HepG2 (cell line): ENCODE measurements at regions not wholly inside any gene's neighbourhood (a gene's known extent, or its start where the extent isn't known, plus 50 kb on each side); places are given as distances from the start of the nearest gene placed in this dataset.

Source experiments
- ATAC-seq: fragments of 200-7000 bp; cut with Tn5 transposase; 3 replicates; pipeline ENCODE4 v1.9.1; 2020; ENCODE audit warnings: mild to moderate bottlenecking, moderate library complexity
- BruUV-seq: library from RNA; stranded (reverse); fragments of 400-500 nt; replicated peaks from 2 replicates; lab custom pipeline; 2021; lab: Mats Ljungman, UMichigan
- CTCF ChIA-PET: fragments of 300-600 bp; formaldehyde crosslinking; extraction: SDS; loops from one replicate; lab custom pipeline; 2021; ENCODE audit warnings: low total read pairs, inconsistent platforms, low intra/inter-chr PET ratio; lab: Yijun Ruan, JAX
- POLR2A ChIA-PET: fragments of 350-600 bp; sonication (Branson Sonifier 250); formaldehyde crosslinking; loops from one replicate; lab custom pipeline; 2020; ENCODE audit warnings: antibody characterized with exemption, inconsistent platforms; lab: Yijun Ruan, JAX
- DNase-seq: peaks from one replicate; pipeline ENCODE4 v3.0.0-alpha.2; 2015; ENCODE audit warnings: low spot score
- FAIRE-seq: peaks from 3 replicates; lab custom pipeline; 2011; peaks lifted over from hg19 to GRCh38; lab: Jason Lieb, UNC
- H2AFZ ChIP-seq: one replicate; pipeline ENCODE4 v1.6.1; 2011; ENCODE audit warnings: low read length, inconsistent platforms
- H3K27ac ChIP-seq: fragments of 300-600 bp; 3 replicates; pipeline ENCODE4 v1.8.0; 2011; ENCODE audit warnings: mixed run types, mild to moderate bottlenecking, mixed read lengths, low read length, inconsistent platforms; ENCODE audit not compliant: insufficient read depth; ENCODE audit errors: extremely low read length
- H3K27me3 ChIP-seq, 2 experiments: fragments of 200-600 bp in 1 of 2; 2 replicates in 1 of 2; 3 replicates in 1 of 2; pipeline versions ENCODE4 v1.6.0 to v1.8.0; 2011; ENCODE audit warnings: low read length in 2 of 2, mild to moderate bottlenecking in 2 of 2, moderate library complexity in 2 of 2, inconsistent platforms in 1 of 2; ENCODE audit not compliant: insufficient read depth in 2 of 2, control insufficient read depth in 1 of 2
- H3K36me3 ChIP-seq, 2 experiments: fragments of 200-600 bp in 1 of 2; replicated peaks in 1 of 2; 2 replicates in 1 of 2; 3 replicates in 1 of 2; pipeline versions ENCODE4 v1.5.1 to v1.8.0; 2011; ENCODE audit warnings: low read length in 2 of 2, inconsistent platforms in 1 of 2; ENCODE audit not compliant: insufficient read depth in 2 of 2, control insufficient read depth in 1 of 2
- H3K4me1 ChIP-seq: 2 replicates; pipeline ENCODE4 v1.5.1; 2012; ENCODE audit warnings: low read length, inconsistent platforms; ENCODE audit not compliant: insufficient read depth
- H3K4me2 ChIP-seq: 2 replicates; pipeline ENCODE4 v1.6.0; 2011; ENCODE audit warnings: low read depth, low read length, inconsistent platforms
- H3K4me3 ChIP-seq, 3 experiments: fragments of 200-600 bp in 1 of 3; sonication (generic), shearing (Covaris generic) in 1 of 3; replicated peaks in 1 of 3; 2 replicates each; pipeline ENCODE4 v1.5.1; 2011 to 2016; ENCODE audit warnings: low read length in 3 of 3, inconsistent platforms in 2 of 3, low read depth in 2 of 3, mild to moderate bottlenecking in 2 of 3, control low read depth in 1 of 3, mixed read lengths in 1 of 3; ENCODE audit not compliant: insufficient read depth in 1 of 3
- H3K79me2 ChIP-seq: one replicate; pipeline ENCODE4 v1.6.1; 2011; ENCODE audit warnings: low read length, inconsistent platforms; ENCODE audit not compliant: insufficient read depth
- H3K9ac ChIP-seq: 2 replicates; pipeline ENCODE4 v1.6.0; 2011; ENCODE audit warnings: mild to moderate bottlenecking, low read depth, low read length, inconsistent platforms; ENCODE audit not compliant: insufficient read depth
- H3K9me3 ChIP-seq: 2 replicates; pipeline ENCODE4 v1.5.1; 2012; ENCODE audit warnings: mild to moderate bottlenecking, low read length
- H4K20me1 ChIP-seq: 2 replicates; pipeline ENCODE4 v1.6.0; 2011; ENCODE audit warnings: inconsistent platforms, mild to moderate bottlenecking, low read length, moderate library complexity; ENCODE audit not compliant: insufficient read depth
- IKZF1 ChIP-seq: fragments of 450-650 bp; IDR thresholded peaks from 2 replicates; pipeline ENCODE4 v1.7.1; 2016
- NR2F2 ChIP-seq: IDR thresholded peaks from 2 replicates; pipeline ENCODE4 v1.6.1; 2012; ENCODE audit warnings: low read depth, inconsistent platforms, borderline replicate concordance
- RFX3 ChIP-seq: IDR thresholded peaks from 2 replicates; pipeline ENCODE4 v1.6.1; 2016; ENCODE audit warnings: missing biosample characterization, missing genetic modification reagents
- ZNF160 ChIP-seq: sonication (generic); formaldehyde crosslinking; IDR thresholded peaks from 2 replicates; pipeline ENCODE4 v1.8.0; 2022; ENCODE audit warnings: mild to moderate bottlenecking, inconsistent platforms, missing genetic modification reagents
- ZNF281 ChIP-seq: sonication (generic); formaldehyde crosslinking; IDR thresholded peaks from 2 replicates; pipeline ENCODE4 v1.4.0; 2020; ENCODE audit warnings: missing genetic modification reagents, borderline replicate concordance
- ZNF441 ChIP-seq: sonication (generic); formaldehyde crosslinking; IDR thresholded peaks from 2 replicates; pipeline ENCODE4 v1.7.0; 2021; ENCODE audit warnings: missing genetic modification reagents, borderline replicate concordance
- ZSCAN29 ChIP-seq: sonication (generic); formaldehyde crosslinking; conservative IDR thresholded peaks from 2 replicates; pipeline ENCODE4 v1.4.0; 2020; ENCODE audit warnings: mild to moderate bottlenecking, missing genetic modification reagents
- WGBS: methylation state at CpG from one replicate; pipeline ENCODE4 v1.1.6; 2017; ENCODE audit warnings: low lambda C conversion rate; 5-methylcytosine and 5-hydroxymethylcytosine counted together
- in situ Hi-C: cut with HindIII; loops from 2 replicates; pipeline ENCODE4 v1.10.0; 2017; ENCODE audit warnings: low pct_unique_long_range_greater_than_20kb; ENCODE audit not compliant: extremely low pct_ligation_motif_present
- intact Hi-C: fragments of 100-400 bp; cut with micrococcal nuclease; formaldehyde crosslinking; loops from one replicate; pipeline ENCODE4 v1.10.0; 2022; ENCODE audit not compliant: unreplicated experiment

GRCh38 chr3:146991907-146992306 is 386.8 kb upstream of the PLSCR5 start (continued):
- TF ChIP-seq ZNF281 (CRISPR knock-in tag) (no peak), ZSCAN29 (CRISPR knock-in tag) (no peak), NR2F2 (no peak)

- FAIRE-seq (no peak), DNase-seq (no peak), ATAC-seq (no peak)
- BruUV-seq, result no TSS peak
- H3K27me3 ChIP-seq, result no peaks in the 10 kb centered on the region
- no peaks in the 10 kb centered on the region for H3K36me3 ChIP-seq
- CTCF ChIA-PET, result no interaction called here
- no peak overlapping the region for H3K4me2 ChIP-seq
- H3K4me1 ChIP-seq, result no peaks in the 10 kb centered on the region
- in situ Hi-C loops (no loop called here), intact Hi-C loops (no loop called here)
- POLR2A ChIA-PET, result no interaction called here
- no peaks in the 10 kb centered on the region for H3K9me3 ChIP-seq
- no peak overlapping the region for H3K9ac ChIP-seq
- no peak overlapping the region for H3K27ac ChIP-seq
- H3K79me2 ChIP-seq, result no peaks in the 10 kb centered on the region
- TF ChIP-seq IKZF1, result no peak
- TF ChIP-seq ZNF160, result no peak
- no peak for TF ChIP-seq RFX3 (CRISPR knock-in tag)
- TF ChIP-seq ZNF441, result no peak
- no peak overlapping the region for H3K4me3 ChIP-seq
- no peaks in the 10 kb centered on the region for H4K20me1 ChIP-seq
- H2AFZ ChIP-seq, result no peak overlapping the region
- 2% methylated on average over 2 of the region's 2 CpGs for WGBS
Observed at GRCh38 chr3:146975476-146975875, 370.3 kb upstream of the PLSCR5 start.
